GF-D8 (cell line): ENCODE measurements at regions not wholly inside any gene's neighbourhood (a gene's known extent, or its start where the extent isn't known, plus 50 kb on each side); places are given as distances from the start of the nearest gene placed in this dataset.

Experiments used
- DNase-seq: peaks from one replicate; lab custom pipeline; 2025; lab: John Stamatoyannopoulos, UW

DNA sequence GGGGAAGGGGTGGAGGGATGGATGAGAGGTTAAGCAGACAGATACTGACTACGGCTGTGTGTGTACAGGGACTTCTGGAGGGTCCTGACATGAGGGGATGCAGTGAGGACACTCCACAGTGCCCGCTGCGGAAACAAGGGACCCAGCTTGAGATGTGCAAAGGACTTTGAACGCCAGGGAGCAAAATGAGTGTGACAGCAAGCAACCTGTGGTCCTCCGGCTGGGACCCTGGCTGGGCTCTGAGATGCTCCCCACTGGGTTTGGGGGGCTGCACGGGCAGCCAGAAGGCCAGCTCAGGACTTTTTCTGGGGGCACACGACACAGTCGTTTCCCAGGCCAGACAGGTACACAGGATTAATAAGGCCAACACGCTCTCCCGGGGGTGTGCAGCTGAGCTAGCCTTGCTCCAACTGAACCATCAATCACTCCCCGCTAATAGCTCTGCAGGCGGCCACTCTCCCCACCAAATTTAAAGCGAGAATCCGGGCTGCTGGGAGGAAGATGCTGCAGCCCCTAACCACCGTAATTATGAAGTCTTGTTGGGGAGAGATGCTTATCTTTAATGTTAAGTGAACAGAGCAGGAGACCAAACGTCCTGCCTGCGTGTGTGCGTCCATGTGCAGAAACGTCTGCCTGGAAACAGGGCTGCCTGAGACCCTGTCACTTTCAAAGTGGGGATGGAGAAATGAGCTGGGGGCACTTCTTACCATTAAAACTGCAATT is 51.6 kb upstream of the DLK1 start:
- DNase-seq = no peak

GRCh38 chr14:100675699-100676684 is 50.7 kb upstream of the DLK1 start:
- no peak for DNase-seq
